HG02571 (cell line): ENCODE measurements at regions not wholly inside any gene's neighbourhood (a gene's known extent, or its start where the extent isn't known, plus 50 kb on each side); places are given as distances from the start of the nearest gene placed in this dataset.

Experiments used
- ATAC-seq: cut with Tn5 transposase; IDR thresholded peaks from one replicate; pipeline ENCODE4 v1.9.1; 2021; ENCODE audit warnings: mild to moderate bottlenecking, moderate library complexity; ENCODE audit not compliant: unreplicated experiment

- ATAC-seq = no peak
Measured at GRCh38 chr2:60297296-60298005, 256.0 kb downstream of the BCL11A start.

GRCh38 chr2:60296219-60296955, 257.1 kb downstream of the BCL11A start:
- ATAC-seq = no peak

- ATAC-seq = no peak
Measured at GRCh38 chr2:60295636-60295962, 257.9 kb downstream of the BCL11A start.

DNA sequence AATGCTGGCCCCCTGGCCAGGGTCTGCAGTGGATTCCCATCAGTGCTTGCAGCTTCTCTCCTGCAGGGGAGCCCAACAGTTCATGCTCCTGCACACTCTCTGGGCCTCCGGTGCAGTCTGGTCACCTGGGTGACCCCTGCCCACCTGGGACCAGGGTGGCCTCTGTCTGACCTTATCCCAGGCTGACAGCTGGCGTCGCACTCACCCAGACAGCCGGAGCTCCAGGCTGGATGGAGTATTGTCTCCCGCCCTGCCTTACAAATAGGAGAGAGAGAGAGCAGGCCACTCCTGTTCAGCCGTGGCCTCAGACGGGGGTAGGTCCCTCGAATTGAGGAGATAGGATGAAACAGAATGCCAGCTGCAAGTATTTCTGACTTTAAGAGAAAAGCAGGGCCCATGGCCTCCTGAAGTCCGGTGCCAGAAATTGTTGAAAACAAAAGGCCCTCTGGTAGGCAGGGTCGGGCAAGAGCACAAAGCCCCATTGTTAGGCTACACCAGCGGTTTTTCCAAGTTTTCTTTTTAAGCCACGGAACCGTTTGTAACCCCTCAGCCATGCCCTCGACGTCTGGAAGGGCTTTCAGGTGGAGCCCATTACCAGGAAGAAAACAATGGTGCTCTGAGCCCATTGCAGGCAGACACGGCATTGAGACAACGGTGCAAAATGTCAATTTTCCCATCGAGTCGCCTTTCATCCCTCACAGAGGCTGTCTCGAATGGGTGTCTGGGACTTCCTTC, 258.4 kb downstream of the BCL11A start:
- ATAC-seq = no peak

DNA sequence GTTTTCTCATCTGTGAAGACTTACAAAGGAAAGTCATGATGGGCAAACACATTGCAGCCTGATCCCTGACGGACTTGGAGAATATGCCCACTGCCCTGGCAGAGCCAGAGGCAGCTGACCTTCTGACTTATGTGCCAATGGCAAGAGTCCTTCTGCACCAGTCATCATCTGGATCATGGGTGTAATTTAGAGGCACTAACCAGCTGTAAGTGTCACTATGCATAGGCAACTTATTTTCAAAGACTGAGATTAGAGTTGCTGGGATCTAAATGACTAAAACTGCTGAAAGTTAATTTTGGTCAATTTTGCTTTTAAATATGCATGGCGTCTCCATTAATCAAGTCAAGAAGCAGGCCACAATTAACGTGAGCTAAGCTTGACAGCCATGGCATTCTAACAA, 261.2 kb downstream of the BCL11A start:
- ATAC-seq = no peak

DNA sequence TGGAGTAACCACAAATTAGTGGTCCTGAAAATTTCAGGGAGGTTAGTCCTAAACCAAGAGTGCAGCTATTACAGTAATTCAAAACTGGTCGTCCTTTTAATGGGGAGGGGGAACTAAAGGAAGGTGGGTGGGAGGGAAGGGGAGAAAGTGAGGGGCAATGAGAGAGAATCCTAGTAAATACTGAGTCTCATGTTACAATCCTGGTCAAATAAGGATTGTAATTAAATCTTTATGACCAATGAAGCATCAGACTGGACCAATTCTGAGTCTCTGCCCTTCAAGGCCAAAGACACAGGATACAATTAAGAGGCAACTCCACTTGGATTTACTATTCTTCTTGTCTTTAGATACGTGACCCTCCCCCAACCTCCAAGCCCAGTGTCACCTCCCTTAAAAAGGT, 262.9 kb downstream of the BCL11A start:
- no peak for ATAC-seq

GRCh38 chr2:60285626-60286316, 267.7 kb downstream of the BCL11A start:
- ATAC-seq = no peak

- no peak for ATAC-seq
Measured at GRCh38 chr2:60283626-60284025, 269.8 kb downstream of the BCL11A start.

GRCh38 chr2:60282886-60283285, 270.6 kb downstream of the BCL11A start:
- no peak for ATAC-seq

DNA sequence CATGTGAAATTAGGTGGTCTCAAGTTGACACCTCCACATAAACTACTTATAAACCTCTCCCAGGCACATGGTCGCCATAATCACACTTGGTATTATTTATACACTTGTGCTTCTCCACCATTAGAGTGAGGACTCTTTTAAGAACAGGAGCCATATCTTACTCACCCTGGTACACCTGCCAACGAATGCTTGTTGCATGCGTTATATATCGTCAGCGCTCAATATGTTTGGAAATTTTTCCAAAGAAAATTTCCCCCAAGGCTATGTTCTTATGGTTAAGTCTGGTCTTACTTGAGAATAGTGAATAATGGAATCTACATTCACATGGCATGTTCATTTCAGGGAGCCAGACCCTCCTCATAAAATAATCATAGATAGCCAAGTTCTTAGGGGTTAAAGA, 271.7 kb downstream of the BCL11A start:
- no peak for ATAC-seq

- no peak for ATAC-seq
Measured at GRCh38 chr2:60280238-60280637, 273.2 kb downstream of the BCL11A start.

DNA sequence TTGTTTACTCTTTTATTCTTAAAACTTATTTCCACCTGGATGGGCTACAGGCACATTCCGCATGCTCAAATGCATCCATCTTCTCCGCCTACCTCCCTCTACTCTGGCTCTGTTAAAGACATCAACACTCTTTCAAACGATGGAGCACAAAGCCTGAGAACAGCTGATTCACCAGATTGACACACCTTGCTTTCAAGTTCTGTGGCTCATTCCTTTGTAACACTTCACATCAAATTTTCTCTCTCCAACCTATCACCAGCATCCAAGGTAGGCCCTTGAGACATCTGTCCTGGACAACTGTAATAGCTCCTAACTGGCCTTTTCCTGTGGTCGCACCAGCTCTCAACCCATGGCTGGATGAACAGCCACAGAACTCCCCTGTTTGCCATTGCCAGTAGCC, 274.5 kb downstream of the BCL11A start:
- no peak for ATAC-seq

GRCh38 chr2:60275958-60276357, 277.5 kb downstream of the BCL11A start:
- ATAC-seq = no peak

GRCh38 chr2:60273836-60274235, 279.6 kb downstream of the BCL11A start:
- no peak for ATAC-seq

- no peak for ATAC-seq
Measured at GRCh38 chr2:60271713-60272112, 281.7 kb downstream of the BCL11A start.

DNA sequence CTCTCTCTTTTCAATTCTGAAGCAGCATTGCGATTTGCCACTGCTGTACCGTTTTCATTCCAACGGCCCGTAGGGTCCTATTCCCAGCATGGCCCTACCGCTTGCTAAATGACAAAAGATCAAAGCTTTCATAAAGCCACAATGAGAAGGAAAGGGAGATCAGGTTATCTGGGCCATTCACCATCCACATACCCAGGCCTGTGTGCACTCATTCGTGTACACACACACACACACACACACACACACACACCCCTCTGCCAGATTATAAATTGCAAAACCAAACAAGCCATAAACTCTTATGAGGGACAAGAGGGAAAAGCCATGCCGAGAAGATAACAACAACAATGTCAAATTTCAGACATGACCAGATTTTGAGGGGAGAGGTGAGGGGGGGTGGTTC, 282.3 kb downstream of the BCL11A start:
- no peak for ATAC-seq

DNA sequence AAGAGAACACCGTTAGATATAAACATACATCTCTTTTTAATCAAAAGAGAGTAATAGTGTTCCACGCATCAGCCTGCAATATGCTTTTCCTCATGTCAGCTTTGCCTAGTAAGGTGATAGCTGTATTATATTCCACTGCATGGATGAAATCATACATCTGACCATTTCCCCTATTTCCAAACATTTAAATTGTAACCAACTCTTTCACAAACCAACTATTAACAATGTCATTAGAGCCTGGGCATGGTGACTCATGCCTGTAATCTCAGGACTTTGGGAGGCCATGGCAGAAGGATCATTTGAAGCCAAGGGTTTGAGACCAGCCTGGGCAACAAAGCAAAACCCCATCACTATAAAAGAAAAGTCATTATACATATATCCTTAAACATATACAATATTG, 284.8 kb downstream of the BCL11A start:
- ATAC-seq = no peak

- ATAC-seq = no peak
Measured at GRCh38 chr2:60268032-60268431, 285.4 kb downstream of the BCL11A start.

- ATAC-seq = no peak
Measured at GRCh38 chr2:60267122-60267521, 286.3 kb downstream of the BCL11A start.

GRCh38 chr2:60262178-60262577, 291.3 kb downstream of the BCL11A start:
- no peak for ATAC-seq

GRCh38 chr2:60260639-60261296, 292.7 kb downstream of the BCL11A start:
- no peak for ATAC-seq
